HL-60 (cell line): ENCODE measurements at regions not wholly inside any gene's neighbourhood (a gene's known extent, or its start where the extent isn't known, plus 50 kb on each side); places are given as distances from the start of the nearest gene placed in this dataset.

ENCODE experiments used
- DNase-seq, 2 experiments: peaks; one replicate each; pipeline ENCODE4 v3.0.0-alpha.2; 2010 to 2020; ENCODE audit warnings: low read depth in 1 of 2, low spot score in 1 of 2
- H3K27ac ChIP-seq: fragments of 250-450 bp; sonication (Bioruptor Pico); replicated peaks from 2 replicates; pipeline ENCODE4 v1.5.1; 2020; ENCODE audit warnings: mild to moderate bottlenecking, moderate library complexity
- H3K27me3 ChIP-seq: fragments of 250-450 bp; sonication (Bioruptor Pico); 2 replicates; pipeline ENCODE4 v1.5.1; 2021; ENCODE audit warnings: mild to moderate bottlenecking, moderate library complexity; ENCODE audit not compliant: insufficient read depth, poor library complexity, severe bottlenecking
- H3K4me3 ChIP-seq: replicated peaks from 2 replicates; pipeline ENCODE4 v1.5.1; 2011; ENCODE audit warnings: mild to moderate bottlenecking, control low read depth, low read length; ENCODE audit not compliant: insufficient read depth
- GABPA ChIP-seq: IDR thresholded peaks from 2 replicates; pipeline ENCODE4 v1.6.1; 2012; ENCODE audit warnings: low read depth
- POLR2AphosphoS5 ChIP-seq: IDR thresholded peaks from 2 replicates; pipeline ENCODE4 v1.6.1; 2012; ENCODE audit warnings: low read depth
- SPI1 ChIP-seq: IDR thresholded peaks from 2 replicates; pipeline ENCODE4 v1.6.1; 2012; ENCODE audit warnings: low read depth, mild to moderate bottlenecking, borderline replicate concordance
- TF ChIP-seq, protein P1 (sequence below): IDR thresholded peaks from 2 replicates; pipeline ENCODE4 v1.6.1; 2012; ENCODE audit warnings: low read depth; ENCODE audit not compliant: insufficient replicate concordance
- TF ChIP-seq, protein P2 (sequence below): IDR thresholded peaks from one replicate; pipeline ENCODE4 v1.5.1; 2011; ENCODE audit warnings: low read length, control low read depth, inconsistent platforms; ENCODE audit not compliant: insufficient read depth

DNA sequence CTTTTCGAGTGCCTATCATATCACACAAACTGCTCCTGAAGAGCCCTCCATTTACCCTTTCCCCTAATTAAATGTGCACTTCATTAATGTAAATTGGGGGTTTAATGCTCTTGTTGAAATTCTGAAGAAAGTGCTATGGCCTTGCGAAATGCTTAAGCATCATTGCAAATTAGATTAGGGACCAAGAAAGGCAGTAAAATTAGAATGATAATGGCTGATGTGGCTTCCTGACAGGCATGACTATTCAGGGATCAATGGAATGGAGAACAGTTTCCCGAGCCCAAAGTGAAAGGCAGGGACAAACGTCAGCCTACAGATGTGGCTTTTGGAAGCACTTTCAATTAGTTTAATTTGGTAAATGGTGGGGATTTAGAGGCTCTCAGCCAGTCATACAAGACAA lies 120.1 kb downstream of the NKX6-1 start:
- H3K4me3 ChIP-seq = no peak overlapping the region
- TF ChIP-seq, protein P1, sequence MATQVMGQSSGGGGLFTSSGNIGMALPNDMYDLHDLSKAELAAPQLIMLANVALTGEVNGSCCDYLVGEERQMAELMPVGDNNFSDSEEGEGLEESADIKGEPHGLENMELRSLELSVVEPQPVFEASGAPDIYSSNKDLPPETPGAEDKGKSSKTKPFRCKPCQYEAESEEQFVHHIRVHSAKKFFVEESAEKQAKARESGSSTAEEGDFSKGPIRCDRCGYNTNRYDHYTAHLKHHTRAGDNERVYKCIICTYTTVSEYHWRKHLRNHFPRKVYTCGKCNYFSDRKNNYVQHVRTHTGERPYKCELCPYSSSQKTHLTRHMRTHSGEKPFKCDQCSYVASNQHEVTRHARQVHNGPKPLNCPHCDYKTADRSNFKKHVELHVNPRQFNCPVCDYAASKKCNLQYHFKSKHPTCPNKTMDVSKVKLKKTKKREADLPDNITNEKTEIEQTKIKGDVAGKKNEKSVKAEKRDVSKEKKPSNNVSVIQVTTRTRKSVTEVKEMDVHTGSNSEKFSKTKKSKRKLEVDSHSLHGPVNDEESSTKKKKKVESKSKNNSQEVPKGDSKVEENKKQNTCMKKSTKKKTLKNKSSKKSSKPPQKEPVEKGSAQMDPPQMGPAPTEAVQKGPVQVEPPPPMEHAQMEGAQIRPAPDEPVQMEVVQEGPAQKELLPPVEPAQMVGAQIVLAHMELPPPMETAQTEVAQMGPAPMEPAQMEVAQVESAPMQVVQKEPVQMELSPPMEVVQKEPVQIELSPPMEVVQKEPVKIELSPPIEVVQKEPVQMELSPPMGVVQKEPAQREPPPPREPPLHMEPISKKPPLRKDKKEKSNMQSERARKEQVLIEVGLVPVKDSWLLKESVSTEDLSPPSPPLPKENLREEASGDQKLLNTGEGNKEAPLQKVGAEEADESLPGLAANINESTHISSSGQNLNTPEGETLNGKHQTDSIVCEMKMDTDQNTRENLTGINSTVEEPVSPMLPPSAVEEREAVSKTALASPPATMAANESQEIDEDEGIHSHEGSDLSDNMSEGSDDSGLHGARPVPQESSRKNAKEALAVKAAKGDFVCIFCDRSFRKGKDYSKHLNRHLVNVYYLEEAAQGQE = no peak
- TF ChIP-seq POLR2AphosphoS5 (no peak), GABPA (no peak), SPI1 (no peak)
- TF ChIP-seq, protein P2, sequence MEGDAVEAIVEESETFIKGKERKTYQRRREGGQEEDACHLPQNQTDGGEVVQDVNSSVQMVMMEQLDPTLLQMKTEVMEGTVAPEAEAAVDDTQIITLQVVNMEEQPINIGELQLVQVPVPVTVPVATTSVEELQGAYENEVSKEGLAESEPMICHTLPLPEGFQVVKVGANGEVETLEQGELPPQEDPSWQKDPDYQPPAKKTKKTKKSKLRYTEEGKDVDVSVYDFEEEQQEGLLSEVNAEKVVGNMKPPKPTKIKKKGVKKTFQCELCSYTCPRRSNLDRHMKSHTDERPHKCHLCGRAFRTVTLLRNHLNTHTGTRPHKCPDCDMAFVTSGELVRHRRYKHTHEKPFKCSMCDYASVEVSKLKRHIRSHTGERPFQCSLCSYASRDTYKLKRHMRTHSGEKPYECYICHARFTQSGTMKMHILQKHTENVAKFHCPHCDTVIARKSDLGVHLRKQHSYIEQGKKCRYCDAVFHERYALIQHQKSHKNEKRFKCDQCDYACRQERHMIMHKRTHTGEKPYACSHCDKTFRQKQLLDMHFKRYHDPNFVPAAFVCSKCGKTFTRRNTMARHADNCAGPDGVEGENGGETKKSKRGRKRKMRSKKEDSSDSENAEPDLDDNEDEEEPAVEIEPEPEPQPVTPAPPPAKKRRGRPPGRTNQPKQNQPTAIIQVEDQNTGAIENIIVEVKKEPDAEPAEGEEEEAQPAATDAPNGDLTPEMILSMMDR = no peak
- no peak overlapping the region for H3K27ac ChIP-seq

DNA sequence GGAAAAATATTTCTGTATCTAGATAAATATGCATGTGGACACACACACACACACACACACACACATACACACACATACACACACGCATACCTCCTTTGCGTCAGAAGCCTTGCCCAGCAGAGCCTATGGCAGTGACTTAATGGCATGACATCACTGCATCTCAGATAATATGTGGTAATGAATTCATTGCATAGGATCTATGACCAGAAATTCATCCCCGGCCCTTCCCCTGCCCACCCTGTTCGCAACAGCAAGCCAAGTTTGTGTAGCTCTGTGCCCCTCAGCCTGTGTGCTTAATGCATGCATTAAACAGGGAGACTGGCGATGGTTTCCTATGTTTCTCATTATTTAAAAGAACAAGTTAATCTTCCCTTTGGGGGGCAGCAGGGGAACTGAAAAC lies 120.7 kb downstream of the NKX6-1 start:
- H3K4me3 ChIP-seq = no peak overlapping the region
- DNase-seq = no peak
- H3K27ac ChIP-seq = no peak overlapping the region
- H3K27me3 ChIP-seq = no peaks in the 10 kb centered on the region
- TF ChIP-seq SPI1 (no peak), POLR2AphosphoS5 (no peak), GABPA (no peak)
- TF ChIP-seq, protein P2 = no peak
- TF ChIP-seq, protein P1 = no peak

More for the DNA sequence above, 120.1 kb downstream of the NKX6-1 start:
- no peaks in the 10 kb centered on the region for H3K27me3 ChIP-seq
- no peak for DNase-seq

DNA sequence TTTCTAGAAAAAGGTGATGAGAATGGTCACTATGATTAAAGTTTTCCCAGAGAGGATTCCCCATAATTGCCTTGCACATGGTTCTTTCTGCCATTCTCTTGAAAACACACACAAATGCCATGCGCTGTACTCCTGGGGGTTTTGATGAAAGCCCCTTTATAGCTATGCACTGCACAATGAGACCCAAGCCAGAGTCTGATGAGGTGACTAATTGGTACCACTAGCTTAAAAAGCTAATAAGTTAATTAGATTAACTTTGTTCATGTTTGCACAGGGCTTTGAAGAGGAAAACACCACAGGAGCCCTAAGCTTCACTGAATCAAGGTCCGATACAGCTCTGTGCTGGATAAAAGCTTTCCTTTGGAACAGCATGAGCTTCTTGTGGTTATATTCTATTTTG lies 132.2 kb downstream of the NKX6-1 start:
- Histone ChIP-seq H3K27ac (no peak overlapping the region), H3K4me3 (no peak overlapping the region), H3K27me3 (no peaks in the 10 kb centered on the region)
- TF ChIP-seq, protein P2 = no peak
- TF ChIP-seq, protein P1 = no peak
- no peak for TF ChIP-seq POLR2AphosphoS5
- TF ChIP-seq SPI1 = no peak
- TF ChIP-seq GABPA = no peak
- no peak for DNase-seq
